GM12878 (cell line): ENCODE measurements at regions not wholly inside any gene's neighbourhood (a gene's known extent, or its start where the extent isn't known, plus 50 kb on each side); places are given as distances from the start of the nearest gene placed in this dataset.

Experiments
- BMI1 ChIP-seq: fragments of 450-650 bp; IDR thresholded peaks from 2 replicates; pipeline ENCODE4 v1.6.1; 2016; ENCODE audit warnings: mild to moderate bottlenecking, moderate library complexity, borderline replicate concordance
- CBFB ChIP-seq: IDR thresholded peaks from 2 replicates; pipeline ENCODE4 v1.6.1; 2016; ENCODE audit warnings: antibody characterized with exemption, low read depth
- CUX1 ChIP-seq: IDR thresholded peaks from 2 replicates; pipeline ENCODE4 v1.6.1; 2012; ENCODE audit warnings: improper control_type of control experiment, low read depth, low read length; ENCODE audit not compliant: insufficient replicate concordance
- DPF2 ChIP-seq: fragments of 450-650 bp; IDR thresholded peaks from 2 replicates; pipeline ENCODE4 v1.6.1; 2017; ENCODE audit warnings: mild to moderate bottlenecking
- EED ChIP-seq: sonication (generic); IDR thresholded peaks from 2 replicates; pipeline ENCODE4 v1.6.1; 2016; ENCODE audit warnings: antibody characterized with exemption, low read depth
- ELK1 ChIP-seq: IDR thresholded peaks from 2 replicates; pipeline ENCODE4 v1.6.1; 2012; ENCODE audit warnings: low read depth, low read length, improper control_type of control experiment
- FOXM1 ChIP-seq: IDR thresholded peaks from 2 replicates; pipeline ENCODE4 v1.6.1; 2012; ENCODE audit warnings: low read depth, mild to moderate bottlenecking, inconsistent platforms, low read length, moderate library complexity
- HDAC2 ChIP-seq: fragments of 200-600 bp; sonication (generic); IDR thresholded peaks from 2 replicates; pipeline ENCODE4 v1.6.1; 2017
- MAX ChIP-seq: IDR thresholded peaks from 2 replicates; pipeline ENCODE4 v1.6.1; 2012; ENCODE audit warnings: low read depth, low read length, improper control_type of control experiment
- MTA2 ChIP-seq: fragments of 450-650 bp; IDR thresholded peaks from 2 replicates; pipeline ENCODE4 v1.6.1; 2016; ENCODE audit warnings: low read depth, mild to moderate bottlenecking, moderate library complexity
- NR2F1 ChIP-seq: fragments of 450-650 bp; conservative IDR thresholded peaks from 2 replicates; pipeline ENCODE4 v1.6.1; 2017; ENCODE audit warnings: mild to moderate bottlenecking
- PBX3 ChIP-seq: IDR thresholded peaks from 2 replicates; pipeline ENCODE4 v1.6.1; 2011; ENCODE audit warnings: mild to moderate bottlenecking, low read depth, low read length, moderate library complexity; ENCODE audit not compliant: insufficient replicate concordance
- RUNX3 ChIP-seq: IDR thresholded peaks from 2 replicates; pipeline ENCODE4 v1.6.1; 2012; ENCODE audit warnings: low read length, inconsistent platforms
- SPI1 ChIP-seq: IDR thresholded peaks from 2 replicates; pipeline ENCODE4 v1.6.1; 2011; ENCODE audit warnings: low read depth, mild to moderate bottlenecking, low read length, moderate library complexity, borderline replicate concordance; ENCODE audit not compliant: insufficient read depth
- SRF ChIP-seq, 2 experiments: IDR thresholded peaks; 2 replicates each; pipeline ENCODE4 v1.6.1; 2011; ENCODE audit warnings: low read depth in 2 of 2, low read length in 2 of 2, mild to moderate bottlenecking in 1 of 2, moderate library complexity in 1 of 2
- YY1 ChIP-seq: IDR thresholded peaks from 2 replicates; pipeline ENCODE4 v1.6.1; 2011; ENCODE audit warnings: low read depth, mild to moderate bottlenecking, low read length
- ZBTB11 ChIP-seq: fragments of 450-650 bp; formaldehyde crosslinking; IDR thresholded peaks from 2 replicates; pipeline ENCODE4 v1.5.0; 2022; ENCODE audit warnings: mild to moderate bottlenecking, missing genetic modification characterization

- peak; percentile 52; the same call in 1 of the 2 replicates for TF ChIP-seq MAX
- TF ChIP-seq MTA2, result peak; percentile 57; the same call in 1 of the 2 replicates
- peak; percentile 41; the same call in 1 of the 2 replicates for TF ChIP-seq DPF2
- TF ChIP-seq FOXM1, result peak; percentile 84
- TF ChIP-seq ZBTB11 (CRISPR knock-in tag), result no peak
- no peak for TF ChIP-seq HDAC2
- TF ChIP-seq NR2F1, result 0 out of 2 replicates have a peak, but pooled peaks have one; percentile 12
- TF ChIP-seq RUNX3, result peak; percentile 47
- peak; percentile 86 for TF ChIP-seq CUX1
- TF ChIP-seq ELK1, result peak; percentile 76
- TF ChIP-seq PBX3, result no peak
- 0 out of 2 replicates have a peak, but pooled peaks have one; percentile 24 for TF ChIP-seq YY1
- no peak for TF ChIP-seq BMI1
- TF ChIP-seq SRF (IDR thresholded peaks at IDR 0.05; ENCODE audit: low read depth in 2 of 2, low read length in 2 of 2), result no peak
- TF ChIP-seq EED, result peak; percentile 82
- 0 out of 2 replicates have a peak, but pooled peaks have one; percentile 51 for TF ChIP-seq CBFB
- TF ChIP-seq SPI1, result peak; percentile 72
Observed at GRCh38 chr18:79625195-79625923, 54.2 kb upstream of the CTDP1 start (continued).
